HEK293 (cell line): ENCODE measurements at regions not wholly inside any gene's neighbourhood (a gene's known extent, or its start where the extent isn't known, plus 50 kb on each side); places are given as distances from the start of the nearest gene placed in this dataset.

ENCODE experiments used
- CTCF ChIA-PET: fragments of 350-600 bp; formaldehyde crosslinking; extraction: SDS; loops from one replicate; lab custom pipeline; 2021; ENCODE audit warnings: antibody characterized with exemption; lab: Yijun Ruan, JAX
- POLR2A ChIA-PET: fragments of 300-600 bp; formaldehyde crosslinking; extraction: SDS; loops from one replicate; lab custom pipeline; 2020; ENCODE audit warnings: antibody characterized with exemption, inconsistent platforms; lab: Yijun Ruan, JAX
- H3K27ac ChIP-seq: fragments of 200-500 bp; sonication (Bioruptor generic); 2 replicates; pipeline ENCODE4 v1.5.1; 2014; ENCODE audit warnings: low read depth, low read length, control low read depth, inconsistent platforms; ENCODE audit errors: extremely low read depth
- H3K36me3 ChIP-seq, 2 experiments: fragments of 200-500 bp in 1 of 2; sonication (Bioruptor generic) in 1 of 2; 1 replicate in 1 of 2; 2 replicates in 1 of 2; pipeline ENCODE4 v1.5.1; 2014 to 2017; ENCODE audit warnings: inconsistent platforms in 2 of 2, low read length in 2 of 2; ENCODE audit not compliant: control insufficient read depth in 2 of 2, insufficient read depth in 1 of 2
- H3K4me1 ChIP-seq: fragments of 200-500 bp; sonication (Bioruptor generic); 2 replicates; pipeline ENCODE4 v1.5.1; 2014; ENCODE audit warnings: mild to moderate bottlenecking, low read length, inconsistent platforms; ENCODE audit not compliant: control insufficient read depth, insufficient read depth
- H3K4me3 ChIP-seq: 2 replicates; pipeline ENCODE4 v1.5.1; 2011; ENCODE audit warnings: low read depth, mild to moderate bottlenecking, control low read depth, low read length, moderate library complexity
- H3K9me3 ChIP-seq: fragments of 200-500 bp; sonication (Bioruptor generic); 2 replicates; pipeline ENCODE4 v1.5.1; 2014; ENCODE audit warnings: low read depth, low read length, inconsistent platforms; ENCODE audit not compliant: control insufficient read depth, insufficient read depth
- AEBP2 ChIP-seq: fragments of 450-650 bp; formaldehyde crosslinking; IDR thresholded peaks from 2 replicates; pipeline ENCODE4 v1.5.1; 2016; ENCODE audit warnings: missing biosample characterization, missing genetic modification characterization, borderline replicate concordance
- ELK4 ChIP-seq: IDR thresholded peaks from 2 replicates; pipeline ENCODE4 v1.6.1; 2011; ENCODE audit warnings: mild to moderate bottlenecking, low read depth, low read length, borderline replicate concordance
- GLIS2 ChIP-seq: fragments of 450-650 bp; formaldehyde crosslinking; IDR thresholded peaks from 2 replicates; pipeline ENCODE4 v1.5.1; 2016; ENCODE audit warnings: missing biosample characterization, missing genetic modification characterization
- PRDM6 ChIP-seq: fragments of 450-650 bp; formaldehyde crosslinking; IDR thresholded peaks from 2 replicates; pipeline ENCODE4 v1.5.1; 2017; ENCODE audit warnings: missing biosample characterization, missing genetic modification characterization
- REPIN1 ChIP-seq: fragments of 450-650 bp; formaldehyde crosslinking; IDR thresholded peaks from 2 replicates; pipeline ENCODE4 v1.5.1; 2017; ENCODE audit warnings: missing biosample characterization, missing genetic modification characterization, low read depth
- WT1 ChIP-seq: fragments of 450-650 bp; formaldehyde crosslinking; IDR thresholded peaks from 2 replicates; pipeline ENCODE4 v1.5.1; 2016; ENCODE audit warnings: missing biosample characterization, missing genetic modification characterization
- ZBTB8A ChIP-seq: fragments of 450-650 bp; formaldehyde crosslinking; IDR thresholded peaks from 2 replicates; pipeline ENCODE4 v1.5.1; 2016; ENCODE audit warnings: missing biosample characterization, missing genetic modification characterization
- ZIC2 ChIP-seq: fragments of 450-650 bp; formaldehyde crosslinking; IDR thresholded peaks from 2 replicates; pipeline ENCODE4 v1.5.1; 2016; ENCODE audit warnings: missing biosample characterization, missing genetic modification characterization
- ZNF112 ChIP-seq: fragments of 450-650 bp; formaldehyde crosslinking; IDR thresholded peaks from 2 replicates; pipeline ENCODE4 v1.5.0; 2017; ENCODE audit warnings: missing biosample characterization, missing genetic modification characterization
- ZNF169 ChIP-seq: fragments of 450-650 bp; formaldehyde crosslinking; IDR thresholded peaks from 2 replicates; pipeline ENCODE4 v1.5.1; 2016; ENCODE audit warnings: missing biosample characterization, missing genetic modification characterization
- ZNF19 ChIP-seq: fragments of 450-650 bp; formaldehyde crosslinking; IDR thresholded peaks from 2 replicates; pipeline ENCODE4; 2016; ENCODE audit warnings: missing biosample characterization, missing genetic modification characterization, low read depth
- ZNF211 ChIP-seq: fragments of 450-650 bp; formaldehyde crosslinking; IDR thresholded peaks from 2 replicates; pipeline ENCODE4 v1.5.1; 2016; ENCODE audit warnings: low read depth, missing biosample characterization, missing genetic modification characterization
- ZNF302 ChIP-seq: fragments of 450-650 bp; formaldehyde crosslinking; IDR thresholded peaks from 2 replicates; pipeline ENCODE4 v1.5.1; 2016; ENCODE audit warnings: missing biosample characterization, missing genetic modification characterization, low read depth
- ZNF391 ChIP-seq: fragments of 450-650 bp; formaldehyde crosslinking; IDR thresholded peaks from 2 replicates; pipeline ENCODE4 v1.5.1; 2016; ENCODE audit warnings: low read depth, missing biosample characterization, missing genetic modification characterization, borderline replicate concordance
- ZNF426 ChIP-seq: fragments of 450-650 bp; formaldehyde crosslinking; IDR thresholded peaks from 2 replicates; pipeline ENCODE4 v1.5.1; 2017; ENCODE audit warnings: missing biosample characterization, missing genetic modification characterization, mild to moderate bottlenecking, inconsistent platforms, moderate library complexity
- ZNF610 ChIP-seq: fragments of 450-650 bp; formaldehyde crosslinking; IDR thresholded peaks from 2 replicates; pipeline ENCODE4 v1.5.1; 2016; ENCODE audit warnings: missing biosample characterization, missing genetic modification characterization, borderline replicate concordance
- ZNF639 ChIP-seq: fragments of 450-650 bp; formaldehyde crosslinking; IDR thresholded peaks from 2 replicates; pipeline ENCODE4 v1.5.1; 2016; ENCODE audit warnings: missing biosample characterization, missing genetic modification characterization

GRCh38 chr1:187249196-187249595 lies 420.4 kb downstream of the PLA2G4A start:
- POLR2A ChIA-PET, result no interaction called here
- no peaks in the 10 kb centered on the region for H3K9me3 ChIP-seq
- no peaks in the 10 kb centered on the region for H3K36me3 ChIP-seq
- H3K4me3 ChIP-seq, result no peak overlapping the region
- TF ChIP-seq REPIN1 (tag by site-specific recombination), result no peak
- no peak for TF ChIP-seq PRDM6 (tag by site-specific recombination)
- TF ChIP-seq ZNF302 (tag by site-specific recombination), result no peak
- TF ChIP-seq ZNF610, result no peak
- no peak for TF ChIP-seq ELK4
- TF ChIP-seq, all 188 proteins: peak for 0
- Histone ChIP-seq H3K27ac (no peak overlapping the region), H3K4me1 (no peaks in the 10 kb centered on the region)
- CTCF ChIA-PET, result interaction anchor here (0.7 kb wide), 1 partner anchor 190 kb away, joined by 3 read pairs; no protein-coding TSS in a partner anchor

GRCh38 chr1:187252923-187253322 lies 424.2 kb downstream of the PLA2G4A start:
- Histone ChIP-seq H3K9me3 (no peaks in the 10 kb centered on the region), H3K4me3 (no peak overlapping the region), H3K4me1 (no peaks in the 10 kb centered on the region), H3K27ac (no peak overlapping the region), H3K36me3 (no peaks in the 10 kb centered on the region)
- TF ChIP-seq ZNF391 (tag by site-specific recombination), result no peak
- no peak for TF ChIP-seq PRDM6 (tag by site-specific recombination)
- no peak for TF ChIP-seq ZNF639 (tag by site-specific recombination)
- ChIA-PET CTCF (no interaction called here), POLR2A (no interaction called here)

GRCh38 chr1:187257476-187257875 lies 428.7 kb downstream of the PLA2G4A start:
- ChIA-PET CTCF (no interaction called here), POLR2A (no interaction called here)
- Histone ChIP-seq H3K4me3 (no peak overlapping the region), H3K36me3 (no peaks in the 10 kb centered on the region), H3K4me1 (no peaks in the 10 kb centered on the region), H3K27ac (no peak overlapping the region), H3K9me3 (no peaks in the 10 kb centered on the region)
- TF ChIP-seq ZBTB8A (tag by site-specific recombination) (no peak), ZNF426 (no peak), ZNF112 (tag by site-specific recombination) (no peak), WT1 (no peak), ZNF211 (no peak), AEBP2 (tag by site-specific recombination) (no peak), ZNF169 (tag by site-specific recombination) (no peak), GLIS2 (tag by site-specific recombination) (no peak), ZIC2 (no peak), ZNF19 (no peak), ZNF610 (no peak)
